Gastrocnemius medialis (tissue), 4 donors: ENCODE measurements at regions not wholly inside any gene's neighbourhood (a gene's known extent, or its start where the extent isn't known, plus 50 kb on each side); places are given as distances from the start of the nearest gene placed in this dataset.

Experiments used
- ATAC-seq, 2 donors: fragments of 150-250 bp; one replicate each; pipeline ENCODE4 v1.9.1; 2016
- DNase-seq, 2 donors: peaks; one replicate each; pipeline ENCODE4 v3.0.0-alpha.2; 2019
- H3K27ac ChIP-seq, 4 donors: fragments of 200-600 bp; sonication (generic); 1 replicate in 1 of 4; 2 replicates in 3 of 4; pipeline ENCODE4 v1.5.1; 2016 to 2018; ENCODE audit warnings: mild to moderate bottlenecking in 2 of 4, moderate library complexity in 1 of 4
- H3K27me3 ChIP-seq, 3 donors: fragments of 200-600 bp; sonication (generic) in 2 of 3; 1 replicate in 1 of 3; 2 replicates in 2 of 3; pipeline versions ENCODE4 v1.5.1 to v1.6.0; 2016 to 2019; ENCODE audit warnings: mild to moderate bottlenecking in 1 of 3, moderate library complexity in 1 of 3
- H3K36me3 ChIP-seq, 2 donors: fragments of 200-600 bp; sonication (generic) in 1 of 2; one replicate each; pipeline ENCODE4 v1.5.1; 2017 to 2018
- H3K4me1 ChIP-seq, 2 donors: fragments of 200-600 bp; sonication (generic) in 1 of 2; one replicate each; pipeline ENCODE4 v1.5.1; 2016 to 2017; ENCODE audit warnings: mild to moderate bottlenecking in 2 of 2
- H3K4me3 ChIP-seq, 4 donors: fragments of 200-600 bp; sonication (generic) in 3 of 4; 1 replicate in 1 of 4; 2 replicates in 3 of 4; pipeline ENCODE4 v1.5.1; 2016 to 2019; ENCODE audit warnings: mild to moderate bottlenecking in 2 of 4
- H3K9me3 ChIP-seq, 3 donors: fragments of 200-600 bp; sonication (generic) in 2 of 3; 1 replicate in 1 of 3; 2 replicates in 2 of 3; pipeline ENCODE4 v1.5.1; 2016 to 2019
- CTCF ChIP-seq, 5 experiments: fragments of 450-650 bp in 3 of 5; fragments of 200-600 bp in 2 of 5; sonication (generic) in 2 of 5; IDR thresholded peaks in 4 of 5; conservative IDR thresholded peaks in 1 of 5; 1 replicate in 4 of 5; 2 replicates in 1 of 5; pipeline ENCODE4 v1.5.1; 2016 to 2019; ENCODE audit warnings: antibody characterized with exemption in 5 of 5, mild to moderate bottlenecking in 3 of 5, moderate library complexity in 3 of 5
- POLR2A ChIP-seq, 2 donors: fragments of 450-650 bp; IDR thresholded peaks; one replicate each; pipeline ENCODE4 v1.6.1; 2017; ENCODE audit warnings: antibody characterized with exemption in 2 of 2, mild to moderate bottlenecking in 2 of 2, moderate library complexity in 2 of 2
- in situ Hi-C, 4 donors: fragments of 200-750 bp; cut with MboI; loops; one replicate each; pipeline versions ENCODE4 v1.15.0 to v1.8.0; 2017; ENCODE audit warnings: low sequenced_read_pairs in 4 of 4
- intact Hi-C: fragments of 100-400 bp; cut with DNase I; formaldehyde crosslinking; loops from one replicate; pipeline ENCODE4 v1.15.1; 2023; ENCODE audit warnings: low total_unique reads

- TF ChIP-seq CTCF (IDR thresholded peaks at IDR 0.05 in 4 of 5, conservative IDR thresholded peaks at IDR 0.05 in 1 of 5) = no peak
- TF ChIP-seq POLR2A (IDR thresholded peaks at IDR 0.05) = no peak
- Histone ChIP-seq H3K27me3 (no peaks in the 10 kb centered on the region), H3K4me3 (no peak overlapping the region), H3K4me1 (peaks cover 0 to 12% of the 10 kb centered on the region in 2 donors), H3K9me3 (no peaks in the 10 kb centered on the region), H3K36me3 (no peaks in the 10 kb centered on the region), H3K27ac (no peak overlapping the region)
- ATAC-seq (no peak), DNase-seq (no peak)
- in situ Hi-C loops = no loop called here
- intact Hi-C loops = no loop called here
Measured at GRCh38 chr2:215746226-215746886, 267.0 kb downstream of the MREG start.

- Histone ChIP-seq H3K9me3 (no peaks in the 10 kb centered on the region), H3K4me1 (peaks cover 0 to 12% of the 10 kb centered on the region in 2 donors), H3K4me3 (no peak overlapping the region), H3K36me3 (no peaks in the 10 kb centered on the region), H3K27me3 (no peaks in the 10 kb centered on the region), H3K27ac (no peak overlapping the region)
- TF ChIP-seq CTCF (IDR thresholded peaks at IDR 0.05 in 4 of 5, conservative IDR thresholded peaks at IDR 0.05 in 1 of 5) (no peak), POLR2A (IDR thresholded peaks at IDR 0.05) (no peak)
- ATAC-seq (no peak), DNase-seq (no peak)
- intact Hi-C loops (no loop called here), in situ Hi-C loops (no loop called here)
Measured at GRCh38 chr2:215745331-215745730, 268.0 kb downstream of the MREG start.

GRCh38 chr2:215744514-215744913, 268.8 kb downstream of the MREG start:
- no peak overlapping the region for H3K27ac ChIP-seq
- no peak for DNase-seq
- no peaks in the 10 kb centered on the region for H3K9me3 ChIP-seq
- ATAC-seq = no peak
- in situ Hi-C loops = no loop called here
- no peak for TF ChIP-seq POLR2A (IDR thresholded peaks at IDR 0.05)
- TF ChIP-seq CTCF (IDR thresholded peaks at IDR 0.05 in 4 of 5, conservative IDR thresholded peaks at IDR 0.05 in 1 of 5) = no peak
- no peak overlapping the region for H3K4me3 ChIP-seq
- no peaks in the 10 kb centered on the region for H3K36me3 ChIP-seq
- H3K27me3 ChIP-seq = no peaks in the 10 kb centered on the region
- intact Hi-C loops = no loop called here
- peaks cover 0 to 12% of the 10 kb centered on the region in 2 donors for H3K4me1 ChIP-seq

GRCh38 chr2:215743066-215743465, 270.3 kb downstream of the MREG start:
- peaks cover 0 to 1% of the 10 kb centered on the region in 2 donors for H3K4me1 ChIP-seq
- in situ Hi-C loops (no loop called here), intact Hi-C loops (no loop called here)
- no peak overlapping the region for H3K4me3 ChIP-seq
- H3K9me3 ChIP-seq = no peaks in the 10 kb centered on the region
- H3K27ac ChIP-seq = no peak overlapping the region
- no peaks in the 10 kb centered on the region for H3K27me3 ChIP-seq
- DNase-seq (no peak), ATAC-seq (no peak)
- TF ChIP-seq CTCF (IDR thresholded peaks at IDR 0.05 in 4 of 5, conservative IDR thresholded peaks at IDR 0.05 in 1 of 5) (no peak), POLR2A (IDR thresholded peaks at IDR 0.05) (no peak)
- H3K36me3 ChIP-seq = no peaks in the 10 kb centered on the region

GRCh38 chr2:215742021-215742420, 271.3 kb downstream of the MREG start:
- H3K27ac ChIP-seq = no peak overlapping the region
- no peak for ATAC-seq
- intact Hi-C loops = no loop called here

More at GRCh38 chr2:215742021-215742420, 271.3 kb downstream of the MREG start:
- TF ChIP-seq POLR2A (IDR thresholded peaks at IDR 0.05) (no peak), CTCF (IDR thresholded peaks at IDR 0.05 in 4 of 5, conservative IDR thresholded peaks at IDR 0.05 in 1 of 5) (no peak)
- in situ Hi-C loops = no loop called here
- no peaks in the 10 kb centered on the region for H3K36me3 ChIP-seq
- H3K4me1 ChIP-seq = no peaks in the 10 kb centered on the region
- H3K27me3 ChIP-seq = no peaks in the 10 kb centered on the region
- no peaks in the 10 kb centered on the region for H3K9me3 ChIP-seq
- H3K4me3 ChIP-seq = no peak overlapping the region
- no peak for DNase-seq
